Smooth muscle cell (in vitro differentiated cells): ENCODE measurements at regions not wholly inside any gene's neighbourhood (a gene's known extent, or its start where the extent isn't known, plus 50 kb on each side); places are given as distances from the start of the nearest gene placed in this dataset.
"Not testable (repeated sequence)": the region's sequence is repeated elsewhere in the genome, so short reads cannot be mapped to it uniquely, and the experiment has no call there.

Experiments used
- DNase-seq: peaks from one replicate; lab custom pipeline; 2025; ENCODE audit not compliant: unreplicated experiment; lab: John Stamatoyannopoulos, UW
- H2AFZ ChIP-seq: fragments of 200-600 bp; sonication (generic); 2 replicates; pipeline ENCODE4 v1.6.0; 2016; ENCODE audit warnings: antibody characterized with exemption, low read depth, mild to moderate bottlenecking
- H3F3A ChIP-seq: fragments of 200-600 bp; sonication (generic); 2 replicates; pipeline ENCODE4 v1.6.0; 2017; ENCODE audit warnings: antibody characterized with exemption, low read depth
- H3K27ac ChIP-seq: fragments of 200-600 bp; sonication (generic); 2 replicates; pipeline ENCODE4 v1.5.1; 2016; ENCODE audit warnings: low read depth, mild to moderate bottlenecking
- H3K27me3 ChIP-seq: fragments of 200-600 bp; sonication (generic); 2 replicates; pipeline ENCODE4 v1.6.1; 2016; ENCODE audit warnings: low read depth, mild to moderate bottlenecking
- H3K36me3 ChIP-seq: fragments of 200-600 bp; sonication (generic); 2 replicates; pipeline ENCODE4 v1.5.1; 2016; ENCODE audit warnings: low read depth
- H3K4me1 ChIP-seq: fragments of 200-600 bp; sonication (generic); 2 replicates; pipeline ENCODE4 v1.5.1; 2016; ENCODE audit warnings: low read depth
- H3K4me2 ChIP-seq: fragments of 200-600 bp; sonication (generic); 2 replicates; pipeline ENCODE4 v1.6.0; 2016; ENCODE audit warnings: mild to moderate bottlenecking
- H3K4me3 ChIP-seq: fragments of 200-600 bp; sonication (generic); 2 replicates; pipeline ENCODE4 v1.5.1; 2016; ENCODE audit warnings: mild to moderate bottlenecking
- H3K79me2 ChIP-seq: fragments of 200-600 bp; sonication (generic); 2 replicates; pipeline ENCODE4 v1.6.0; 2016; ENCODE audit warnings: low read depth, mild to moderate bottlenecking
- H3K9ac ChIP-seq: fragments of 200-600 bp; sonication (generic); 2 replicates; pipeline ENCODE4 v1.6.0; 2016; ENCODE audit warnings: low read depth
- H3K9me3 ChIP-seq: fragments of 200-600 bp; sonication (generic); replicated peaks from 2 replicates; pipeline ENCODE4 v1.5.1; 2016; ENCODE audit warnings: low read depth
- H4K20me1 ChIP-seq: fragments of 200-600 bp; sonication (generic); 2 replicates; pipeline ENCODE4 v1.6.0; 2016; ENCODE audit warnings: low read depth
- WGBS: methylation state at CpG from one replicate; pipeline ENCODE4 v1.1.7; 2016; ENCODE audit warnings: low lambda C conversion rate; 5-methylcytosine and 5-hydroxymethylcytosine counted together
- TF ChIP-seq, protein P1 (sequence below): fragments of 200-600 bp; sonication (generic); IDR thresholded peaks from 2 replicates; pipeline ENCODE4 v1.5.1; 2017; ENCODE audit warnings: borderline replicate concordance, mild to moderate bottlenecking, antibody characterized with exemption; ENCODE audit not compliant: insufficient read depth, poor library complexity, severe bottlenecking

DNA sequence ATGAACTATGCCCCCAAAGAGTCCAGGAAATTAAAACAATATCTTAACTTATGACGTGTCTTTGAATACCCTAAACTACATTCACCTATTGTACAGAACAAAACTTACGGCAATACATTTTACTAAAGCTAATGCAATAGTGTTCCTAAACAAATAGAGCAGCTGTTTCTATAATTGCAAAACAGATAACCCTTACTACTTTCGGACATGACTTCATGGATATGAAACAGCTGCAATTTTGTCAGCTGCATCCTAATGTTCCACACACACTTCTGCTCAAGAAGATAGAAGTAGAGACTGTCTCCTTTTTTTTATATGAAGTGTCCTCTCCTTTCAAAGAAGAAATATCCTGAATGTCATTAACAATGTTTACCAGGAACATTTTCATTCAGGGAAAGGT lies 174.9 kb downstream of the ACTRT1 start:
- H4K20me1 ChIP-seq, result no peaks in the 10 kb centered on the region
- H3K79me2 ChIP-seq, result no peaks in the 10 kb centered on the region
- no peaks in the 10 kb centered on the region for H3K4me1 ChIP-seq
- no peaks in the 10 kb centered on the region for H3K9me3 ChIP-seq
- no peaks in the 10 kb centered on the region for H3K36me3 ChIP-seq
- H3K4me3 ChIP-seq, result peak overlapping the region; percentile 42
- H3K9ac ChIP-seq, result peak overlapping the region; percentile 62
- peak overlapping the region; percentile 91 for H2AFZ ChIP-seq
- peak overlapping the region; percentile 74 for H3K27ac ChIP-seq
- DNase-seq, result no peak
- no peaks in the 10 kb centered on the region for H3K27me3 ChIP-seq
- TF ChIP-seq, protein P1, sequence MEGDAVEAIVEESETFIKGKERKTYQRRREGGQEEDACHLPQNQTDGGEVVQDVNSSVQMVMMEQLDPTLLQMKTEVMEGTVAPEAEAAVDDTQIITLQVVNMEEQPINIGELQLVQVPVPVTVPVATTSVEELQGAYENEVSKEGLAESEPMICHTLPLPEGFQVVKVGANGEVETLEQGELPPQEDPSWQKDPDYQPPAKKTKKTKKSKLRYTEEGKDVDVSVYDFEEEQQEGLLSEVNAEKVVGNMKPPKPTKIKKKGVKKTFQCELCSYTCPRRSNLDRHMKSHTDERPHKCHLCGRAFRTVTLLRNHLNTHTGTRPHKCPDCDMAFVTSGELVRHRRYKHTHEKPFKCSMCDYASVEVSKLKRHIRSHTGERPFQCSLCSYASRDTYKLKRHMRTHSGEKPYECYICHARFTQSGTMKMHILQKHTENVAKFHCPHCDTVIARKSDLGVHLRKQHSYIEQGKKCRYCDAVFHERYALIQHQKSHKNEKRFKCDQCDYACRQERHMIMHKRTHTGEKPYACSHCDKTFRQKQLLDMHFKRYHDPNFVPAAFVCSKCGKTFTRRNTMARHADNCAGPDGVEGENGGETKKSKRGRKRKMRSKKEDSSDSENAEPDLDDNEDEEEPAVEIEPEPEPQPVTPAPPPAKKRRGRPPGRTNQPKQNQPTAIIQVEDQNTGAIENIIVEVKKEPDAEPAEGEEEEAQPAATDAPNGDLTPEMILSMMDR, result no peak
- H3F3A ChIP-seq, result no peaks in the 10 kb centered on the region
- WGBS, result 59% methylated on average over 3 of the region's 3 CpGs
- H3K4me2 ChIP-seq, result peak overlapping the region; percentile 77

GRCh38 chrX:127873637-127874036 lies 178.6 kb downstream of the ACTRT1 start:
- 94% methylated on average over 4 of the region's 4 CpGs for WGBS
- Histone ChIP-seq H3K9me3 (no peaks in the 10 kb centered on the region), H3K9ac (no peak overlapping the region), H3K36me3 (no peaks in the 10 kb centered on the region), H3K27ac (no peak overlapping the region), H3K27me3 (no peaks in the 10 kb centered on the region), H3F3A (no peaks in the 10 kb centered on the region), H3K79me2 (no peaks in the 10 kb centered on the region), H3K4me1 (no peaks in the 10 kb centered on the region), H3K4me3 (no peak overlapping the region), H4K20me1 (no peaks in the 10 kb centered on the region), H3K4me2 (no peak overlapping the region), H2AFZ (no peak overlapping the region)
- TF ChIP-seq, protein P1, result no peak
- no peak for DNase-seq

GRCh38 chrX:127866857-127867256 lies 185.3 kb downstream of the ACTRT1 start:
- not testable (repeated sequence) for H3K4me3 ChIP-seq, H3K27ac ChIP-seq, H3K9me3 ChIP-seq, H3F3A ChIP-seq, H3K9ac ChIP-seq, H3K27me3 ChIP-seq, H3K4me1 ChIP-seq, DNase-seq, H3K36me3 ChIP-seq, H3K79me2 ChIP-seq, H2AFZ ChIP-seq, H3K4me2 ChIP-seq, H4K20me1 ChIP-seq
- 84% methylated on average over 8 of the region's 8 CpGs for WGBS

GRCh38 chrX:127861611-127862010 lies 190.6 kb downstream of the ACTRT1 start:
- DNase-seq, result no peak
- H3K79me2 ChIP-seq, result no peaks in the 10 kb centered on the region
- H3K27ac ChIP-seq, result no peak overlapping the region
- no peak overlapping the region for H2AFZ ChIP-seq
- no peaks in the 10 kb centered on the region for H4K20me1 ChIP-seq
- no peaks in the 10 kb centered on the region for H3K36me3 ChIP-seq
- no peak overlapping the region for H3K9ac ChIP-seq
- H3K4me1 ChIP-seq, result no peaks in the 10 kb centered on the region
- no peak overlapping the region for H3K4me2 ChIP-seq
- no peaks in the 10 kb centered on the region for H3F3A ChIP-seq
- 81% methylated on average over 2 of the region's 2 CpGs for WGBS
- no peak overlapping the region for H3K4me3 ChIP-seq
- H3K27me3 ChIP-seq, result no peaks in the 10 kb centered on the region
- TF ChIP-seq, protein P1, result no peak
- no peaks in the 10 kb centered on the region for H3K9me3 ChIP-seq
